ENCODE measurements at regions not wholly inside any gene's neighbourhood (a gene's known extent, or its start where the extent isn't known, plus 50 kb on each side); places are given as distances from the start of the nearest gene placed in this dataset.
"Not testable (repeated sequence)": the region's sequence is repeated elsewhere in the genome, so short reads cannot be mapped to it uniquely, and the experiment has no call there.

- not testable (repeated sequence) for DNase-seq
Observed at GRCh38 chr6:75031102-75031501, 174.8 kb downstream of the COL12A1 start.

- DNase-seq, result no peak
Observed at GRCh38 chr6:75029333-75029732, 176.5 kb downstream of the COL12A1 start.

- no peak for DNase-seq
Observed at GRCh38 chr6:75025371-75025770, 180.5 kb downstream of the COL12A1 start.

- no peak for DNase-seq
Observed at GRCh38 chr6:75024828-75025227, 181.0 kb downstream of the COL12A1 start.

GRCh38 chr6:75023634-75024033, 182.2 kb downstream of the COL12A1 start:
- DNase-seq, result no peak

- no peak for DNase-seq
Observed at GRCh38 chr6:75020971-75021370, 184.9 kb downstream of the COL12A1 start.

- no peak for DNase-seq
Observed at GRCh38 chr6:75020376-75020775, 185.5 kb downstream of the COL12A1 start.

GRCh38 chr6:75012018-75012417, 193.8 kb downstream of the COL12A1 start:
- DNase-seq, result no peak

GRCh38 chr6:75003984-75004383, 201.9 kb downstream of the COL12A1 start:
- not testable (repeated sequence) for DNase-seq

- DNase-seq, result no peak
Observed at GRCh38 chr6:74997646-74998045, 208.2 kb downstream of the COL12A1 start.

GRCh38 chr6:74993136-74993535, 212.7 kb downstream of the COL12A1 start:
- no peak for DNase-seq

GRCh38 chr6:74991573-74992332, 214.1 kb downstream of the COL12A1 start:
- no peak for DNase-seq

GRCh38 chr6:74979065-74979766, 226.6 kb downstream of the COL12A1 start:
- no peak for DNase-seq

GRCh38 chr6:74976701-74977100, 229.2 kb downstream of the COL12A1 start:
- no peak for DNase-seq

- no peak for DNase-seq
Observed at GRCh38 chr6:74976026-74976425, 229.8 kb downstream of the COL12A1 start.

- no peak for DNase-seq
Observed at GRCh38 chr6:74973591-74973990, 232.3 kb downstream of the COL12A1 start.

GRCh38 chr6:74971633-74972032, 234.2 kb downstream of the COL12A1 start:
- no peak for DNase-seq

- no peak for DNase-seq
Observed at GRCh38 chr6:74969591-74970267, 236.1 kb downstream of the COL12A1 start.

GRCh38 chr6:74967821-74968220, 238.0 kb downstream of the COL12A1 start:
- no peak for DNase-seq

- no peak for DNase-seq
Observed at GRCh38 chr6:74966712-74967111, 239.1 kb downstream of the COL12A1 start.

GRCh38 chr6:74964871-74965441, 240.9 kb downstream of the COL12A1 start:
- no peak for DNase-seq

- DNase-seq, result no peak
Observed at GRCh38 chr6:74956559-74957428, 249.1 kb downstream of the COL12A1 start.

- DNase-seq, result no peak
Observed at GRCh38 chr6:74953708-74954107, 252.1 kb downstream of the COL12A1 start.
